Fibroblast of lung (primary cell): ENCODE measurements at regions not wholly inside any gene's neighbourhood (a gene's known extent, or its start where the extent isn't known, plus 50 kb on each side); places are given as distances from the start of the nearest gene placed in this dataset.

Experiments used
- CTCF ChIP-seq, 2 donors: IDR thresholded peaks in 1 of 2; conservative IDR thresholded peaks in 1 of 2; 1 replicate in 1 of 2; 2 replicates in 1 of 2; pipeline ENCODE4 v1.5.1; 2011 to 2012; ENCODE audit warnings: low read length in 2 of 2, control low read depth in 1 of 2, inconsistent platforms in 1 of 2, low read depth in 1 of 2, mild to moderate bottlenecking in 1 of 2
- EZH2 ChIP-seq: IDR thresholded peaks from 2 replicates; pipeline ENCODE4 v1.5.1; 2012; ENCODE audit warnings: low read length, control low read depth, mild to moderate bottlenecking; ENCODE audit errors: missing control alignments

- TF ChIP-seq CTCF (conservative IDR thresholded peaks at IDR 0.05 in 1 of 2, IDR thresholded peaks at IDR 0.05 in 1 of 2; ENCODE audit: low read depth in 1 of 2, low read length in 2 of 2) (no peak), EZH2 (no peak)
These were observed 333.6 kb upstream of the FAM241A start for GRCh38 chr4:111811661-111812060.
